C4-2B (cell line): ENCODE measurements at regions not wholly inside any gene's neighbourhood (a gene's known extent, or its start where the extent isn't known, plus 50 kb on each side); places are given as distances from the start of the nearest gene placed in this dataset.

ENCODE experiments used
- H3K27ac ChIP-seq: fragments of 450-650 bp; 2 replicates; pipeline ENCODE4 v1.5.1; 2017
- ZFX ChIP-seq: fragments of 450-650 bp; IDR thresholded peaks from 2 replicates; pipeline ENCODE4 v1.6.1; 2017
- TF ChIP-seq, protein P1 (sequence below): fragments of 450-650 bp; conservative IDR thresholded peaks from 2 replicates; pipeline ENCODE4 v1.5.1; 2017; ENCODE audit warnings: mild to moderate bottlenecking

- TF ChIP-seq, protein P1, sequence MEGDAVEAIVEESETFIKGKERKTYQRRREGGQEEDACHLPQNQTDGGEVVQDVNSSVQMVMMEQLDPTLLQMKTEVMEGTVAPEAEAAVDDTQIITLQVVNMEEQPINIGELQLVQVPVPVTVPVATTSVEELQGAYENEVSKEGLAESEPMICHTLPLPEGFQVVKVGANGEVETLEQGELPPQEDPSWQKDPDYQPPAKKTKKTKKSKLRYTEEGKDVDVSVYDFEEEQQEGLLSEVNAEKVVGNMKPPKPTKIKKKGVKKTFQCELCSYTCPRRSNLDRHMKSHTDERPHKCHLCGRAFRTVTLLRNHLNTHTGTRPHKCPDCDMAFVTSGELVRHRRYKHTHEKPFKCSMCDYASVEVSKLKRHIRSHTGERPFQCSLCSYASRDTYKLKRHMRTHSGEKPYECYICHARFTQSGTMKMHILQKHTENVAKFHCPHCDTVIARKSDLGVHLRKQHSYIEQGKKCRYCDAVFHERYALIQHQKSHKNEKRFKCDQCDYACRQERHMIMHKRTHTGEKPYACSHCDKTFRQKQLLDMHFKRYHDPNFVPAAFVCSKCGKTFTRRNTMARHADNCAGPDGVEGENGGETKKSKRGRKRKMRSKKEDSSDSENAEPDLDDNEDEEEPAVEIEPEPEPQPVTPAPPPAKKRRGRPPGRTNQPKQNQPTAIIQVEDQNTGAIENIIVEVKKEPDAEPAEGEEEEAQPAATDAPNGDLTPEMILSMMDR = no peak
- no peak for TF ChIP-seq ZFX
Measured at GRCh38 chr4:149889991-149890390, 74.3 kb upstream of the IQCM start.

GRCh38 chr4:149890531-149890930, 74.9 kb upstream of the IQCM start:
- H3K27ac ChIP-seq = no peak overlapping the region
- TF ChIP-seq, protein P1 = no peak
- no peak for TF ChIP-seq ZFX

More at GRCh38 chr4:149889991-149890390, 74.3 kb upstream of the IQCM start:
- H3K27ac ChIP-seq = no peak overlapping the region

DNA sequence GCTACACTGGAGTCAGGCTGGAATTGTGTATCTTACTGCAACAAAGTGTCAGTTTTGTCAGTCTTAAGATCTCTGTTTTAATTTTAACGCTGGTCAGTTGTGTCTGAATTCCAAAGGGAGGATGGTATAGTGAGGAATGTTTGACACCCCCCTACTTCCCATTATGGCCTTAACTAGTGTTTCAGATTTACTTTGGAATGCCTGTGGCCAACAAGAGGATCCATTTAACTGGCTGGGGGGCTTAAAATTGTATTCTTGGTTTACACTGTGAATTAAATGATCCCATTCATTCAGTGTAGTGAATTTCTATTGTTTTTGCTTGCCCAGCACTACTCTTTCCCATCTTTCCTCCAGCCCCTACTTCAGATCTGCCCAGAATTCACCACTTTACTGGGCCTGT, 75.8 kb upstream of the IQCM start:
- TF ChIP-seq, protein P1 = no peak
- no peak for TF ChIP-seq ZFX
- H3K27ac ChIP-seq = no peak overlapping the region

DNA sequence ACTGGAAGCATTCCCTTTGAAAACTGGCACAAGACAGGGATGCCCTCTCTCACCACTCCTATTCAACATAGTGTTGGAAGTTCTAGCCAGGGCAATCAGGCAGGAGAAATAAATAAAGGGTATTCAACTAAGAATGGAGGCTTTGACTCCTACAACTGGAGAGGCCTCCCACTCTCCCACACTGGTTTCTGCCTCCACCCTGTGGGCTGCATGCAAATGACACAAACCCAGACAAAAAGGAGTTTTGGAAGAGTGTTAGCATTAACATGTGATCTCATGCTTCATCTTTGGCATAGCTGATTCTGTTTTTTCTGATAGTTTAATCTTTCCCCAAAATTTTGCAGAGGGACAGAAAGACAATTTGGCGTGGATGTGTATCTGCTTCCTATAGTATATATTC, 80.8 kb upstream of the IQCM start:
- TF ChIP-seq, protein P1 = peak; percentile 50
- TF ChIP-seq ZFX = no peak
- no peak overlapping the region for H3K27ac ChIP-seq

DNA sequence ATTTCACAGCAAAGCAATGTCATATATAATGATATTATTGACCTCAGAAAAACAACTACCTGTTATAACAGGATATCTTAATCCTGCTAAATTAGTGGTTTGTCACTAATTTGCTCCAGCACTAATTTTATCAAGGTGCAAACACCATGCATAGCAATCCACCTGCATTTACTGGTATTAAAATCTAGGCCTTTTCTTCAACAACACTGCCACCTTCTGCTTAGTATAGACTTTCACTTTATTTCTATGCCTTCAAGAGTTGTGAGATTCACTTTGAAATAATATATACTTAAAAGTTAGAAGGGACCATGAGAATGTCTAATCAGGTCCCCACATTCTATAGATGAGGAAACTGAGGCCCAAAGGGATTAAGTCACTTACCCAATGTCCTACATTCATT, 82.1 kb upstream of the IQCM start:
- H3K27ac ChIP-seq = no peak overlapping the region
- no peak for TF ChIP-seq ZFX
- TF ChIP-seq, protein P1 = peak; percentile 59

DNA sequence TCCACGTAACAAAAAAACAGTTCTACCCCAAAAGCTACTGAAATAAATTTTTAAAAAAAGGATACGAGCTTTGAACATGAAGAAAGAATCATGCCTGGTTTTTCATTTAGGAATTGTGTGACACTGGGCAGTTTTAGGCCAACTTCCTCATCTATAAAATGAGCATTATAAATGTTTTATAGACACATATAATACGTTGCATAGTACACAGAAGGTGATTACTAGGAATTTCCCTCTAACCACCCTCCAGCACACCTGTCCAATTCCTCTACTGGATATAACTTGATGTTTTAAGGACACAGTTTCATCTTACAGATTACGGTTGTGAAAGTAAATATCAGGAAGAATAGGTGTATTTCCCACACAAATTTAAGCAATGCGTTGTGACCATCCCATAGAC, 85.5 kb upstream of the IQCM start:
- H3K27ac ChIP-seq = no peak overlapping the region
- TF ChIP-seq ZFX = no peak
- TF ChIP-seq, protein P1 = no peak

GRCh38 chr4:149902242-149902641, 86.6 kb upstream of the IQCM start:
- H3K27ac ChIP-seq = no peak overlapping the region
- TF ChIP-seq, protein P1 = no peak
- no peak for TF ChIP-seq ZFX
